Thoracic aorta (tissue), 2 donors: ENCODE measurements at regions not wholly inside any gene's neighbourhood (a gene's known extent, or its start where the extent isn't known, plus 50 kb on each side); places are given as distances from the start of the nearest gene placed in this dataset.

Source experiments
- ATAC-seq: fragments of 150-250 bp; one replicate; pipeline ENCODE4 v1.8.0; 2017; ENCODE audit warnings: low read depth; ENCODE audit not compliant: insufficient number of reproducible peaks, low FRiP score
- DNase-seq: peaks from one replicate; pipeline ENCODE4 v3.0.0-alpha.2; 2020; ENCODE audit warnings: low spot score
- H3K27ac ChIP-seq, 2 donors: fragments of 200-600 bp; sonication (generic); 1 replicate in 1 of 2; 2 replicates in 1 of 2; pipeline ENCODE4 v1.5.1; 2016; ENCODE audit warnings: mild to moderate bottlenecking in 2 of 2, moderate library complexity in 2 of 2
- H3K27me3 ChIP-seq: fragments of 200-600 bp; sonication (generic); replicated peaks from 2 replicates; pipeline ENCODE4 v1.6.0; 2016; ENCODE audit warnings: mild to moderate bottlenecking; ENCODE audit not compliant: insufficient read depth
- H3K36me3 ChIP-seq: fragments of 200-600 bp; sonication (generic); one replicate; pipeline ENCODE4 v1.5.1; 2016
- H3K4me1 ChIP-seq, 2 donors: fragments of 200-600 bp; sonication (generic); 1 replicate in 1 of 2; 2 replicates in 1 of 2; pipeline versions ENCODE4 v1.5.1 to v1.6.0; 2016; ENCODE audit warnings: low read depth in 2 of 2, mild to moderate bottlenecking in 1 of 2; ENCODE audit not compliant: control insufficient read depth in 1 of 2
- H3K4me3 ChIP-seq: fragments of 200-600 bp; sonication (generic); 2 replicates; pipeline ENCODE4 v1.5.1; 2016; ENCODE audit warnings: mild to moderate bottlenecking
- H3K9me3 ChIP-seq: fragments of 200-600 bp; sonication (generic); 2 replicates; pipeline ENCODE4 v1.5.1; 2016
- CTCF ChIP-seq: fragments of 200-600 bp; sonication (generic); IDR thresholded peaks from one replicate; pipeline ENCODE4 v1.5.1; 2019; ENCODE audit warnings: antibody characterized with exemption

GRCh38 chr6:16058201-16058928 is 70.5 kb upstream of the MYLIP start:
- Histone ChIP-seq H3K36me3 (no peaks in the 10 kb centered on the region), H3K27me3 (no peaks in the 10 kb centered on the region), H3K4me3 (no peak overlapping the region), H3K27ac (no peak overlapping the region), H3K4me1 (no peaks in the 10 kb centered on the region), H3K9me3 (no peaks in the 10 kb centered on the region)
- ATAC-seq, result no peak
- TF ChIP-seq CTCF, result no peak
- DNase-seq, result no peak

GRCh38 chr6:16057446-16057845 is 71.4 kb upstream of the MYLIP start:
- TF ChIP-seq CTCF, result no peak
- H3K9me3 ChIP-seq, result no peaks in the 10 kb centered on the region
- H3K36me3 ChIP-seq, result no peaks in the 10 kb centered on the region
- no peaks in the 10 kb centered on the region for H3K27me3 ChIP-seq
- no peak overlapping the region for H3K4me3 ChIP-seq
- ATAC-seq (no peak), DNase-seq (no peak)
- H3K27ac ChIP-seq, result no peak overlapping the region
- H3K4me1 ChIP-seq, result no peaks in the 10 kb centered on the region

- Histone ChIP-seq H3K4me1 (no peaks in the 10 kb centered on the region), H3K9me3 (no peaks in the 10 kb centered on the region), H3K27me3 (no peaks in the 10 kb centered on the region), H3K36me3 (no peaks in the 10 kb centered on the region), H3K4me3 (no peak overlapping the region), H3K27ac (no peak overlapping the region)
- no peak for TF ChIP-seq CTCF
- ATAC-seq, result no peak
- no peak for DNase-seq
These were observed 72.5 kb upstream of the MYLIP start for GRCh38 chr6:16056263-16056870.

GRCh38 chr6:16055852-16056251 is 73.0 kb upstream of the MYLIP start:
- H3K27me3 ChIP-seq, result no peaks in the 10 kb centered on the region
- no peaks in the 10 kb centered on the region for H3K36me3 ChIP-seq
- H3K4me3 ChIP-seq, result no peak overlapping the region
- no peak overlapping the region for H3K27ac ChIP-seq
- no peak for TF ChIP-seq CTCF
- H3K9me3 ChIP-seq, result no peaks in the 10 kb centered on the region
- ATAC-seq (no peak), DNase-seq (no peak)
- H3K4me1 ChIP-seq, result no peaks in the 10 kb centered on the region

GRCh38 chr6:16049168-16049567 is 79.7 kb upstream of the MYLIP start:
- no peak for ATAC-seq
- Histone ChIP-seq H3K36me3 (no peaks in the 10 kb centered on the region), H3K27ac (no peak overlapping the region), H3K4me3 (no peak overlapping the region), H3K4me1 (no peaks in the 10 kb centered on the region), H3K27me3 (no peaks in the 10 kb centered on the region), H3K9me3 (no peaks in the 10 kb centered on the region)
- TF ChIP-seq CTCF, result no peak
- no peak for DNase-seq
